HG03175 (cell line): ENCODE measurements at regions not wholly inside any gene's neighbourhood (a gene's known extent, or its start where the extent isn't known, plus 50 kb on each side); places are given as distances from the start of the nearest gene placed in this dataset.

Experiments used
- ATAC-seq: cut with Tn5 transposase; IDR thresholded peaks from one replicate; pipeline ENCODE4 v1.9.1; 2021; ENCODE audit warnings: mild to moderate bottlenecking, moderate library complexity; ENCODE audit not compliant: unreplicated experiment

- no peak for ATAC-seq
These were observed 439.2 kb downstream of the MAFB start for GRCh38 chr20:40249805-40250204.

DNA sequence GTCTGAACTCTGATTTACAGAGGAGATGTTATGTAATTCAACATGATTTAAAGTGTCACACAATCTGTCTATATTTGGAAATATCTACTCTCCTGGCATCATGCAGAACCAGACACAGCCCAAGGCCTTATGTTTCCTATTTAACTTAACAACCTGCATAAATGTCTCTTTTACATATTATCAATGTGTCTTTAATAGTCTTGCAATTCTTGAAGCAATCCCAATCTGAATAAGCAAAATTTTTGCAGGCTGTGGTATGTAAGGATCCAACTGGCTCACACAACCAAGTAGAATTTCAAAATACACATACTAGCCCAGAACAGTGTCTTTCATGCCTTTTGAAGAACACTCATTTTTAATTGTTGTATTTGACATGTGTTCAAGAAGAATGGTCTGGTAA, 443.2 kb downstream of the MAFB start:
- ATAC-seq, result no peak

GRCh38 chr20:40244286-40244685, 444.8 kb downstream of the MAFB start:
- no peak for ATAC-seq

- no peak for ATAC-seq
These were observed 447.3 kb downstream of the MAFB start for GRCh38 chr20:40241596-40242343.

DNA sequence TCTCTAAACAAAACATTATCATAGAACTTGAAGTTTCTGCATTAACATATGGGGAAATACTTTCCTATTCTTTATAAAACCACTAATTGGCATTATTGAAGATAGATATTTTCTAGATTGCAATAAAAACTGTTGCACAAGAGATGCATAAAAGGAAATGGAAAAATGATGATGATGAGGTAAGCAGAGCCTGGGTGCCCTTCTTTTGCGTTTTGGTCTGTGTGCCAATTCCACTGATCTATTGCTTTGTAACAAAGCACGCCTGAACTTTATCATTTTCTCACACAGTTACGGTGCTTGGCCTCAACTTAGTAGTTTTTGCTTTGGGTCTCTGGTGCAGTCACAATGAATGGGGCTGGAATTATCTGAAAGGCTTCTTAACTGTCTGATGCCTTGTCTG, 450.5 kb downstream of the MAFB start:
- ATAC-seq, result no peak

GRCh38 chr20:40234593-40234992, 454.4 kb downstream of the MAFB start:
- no peak for ATAC-seq

- ATAC-seq, result no peak
These were observed 455.6 kb downstream of the MAFB start for GRCh38 chr20:40233406-40233805.

DNA sequence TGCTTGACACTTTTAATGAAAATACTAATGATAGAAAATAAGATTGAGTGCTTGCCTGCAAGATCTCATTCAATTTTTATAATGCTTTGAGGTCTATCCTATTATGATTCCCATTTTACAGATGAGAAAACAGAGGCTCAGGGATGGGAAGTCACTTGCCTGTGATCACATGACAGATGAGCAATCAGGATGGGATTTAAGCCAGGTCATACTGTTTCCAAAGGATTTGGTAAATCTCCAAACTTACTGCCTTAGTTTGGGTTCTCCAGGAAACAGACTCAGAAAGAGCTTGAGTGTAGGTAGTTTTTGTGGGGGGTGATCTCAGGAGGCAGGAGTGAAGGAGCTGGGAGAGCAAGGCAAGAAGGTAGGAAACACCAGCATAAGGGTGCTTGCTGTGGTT, 456.3 kb downstream of the MAFB start:
- ATAC-seq, result no peak

DNA sequence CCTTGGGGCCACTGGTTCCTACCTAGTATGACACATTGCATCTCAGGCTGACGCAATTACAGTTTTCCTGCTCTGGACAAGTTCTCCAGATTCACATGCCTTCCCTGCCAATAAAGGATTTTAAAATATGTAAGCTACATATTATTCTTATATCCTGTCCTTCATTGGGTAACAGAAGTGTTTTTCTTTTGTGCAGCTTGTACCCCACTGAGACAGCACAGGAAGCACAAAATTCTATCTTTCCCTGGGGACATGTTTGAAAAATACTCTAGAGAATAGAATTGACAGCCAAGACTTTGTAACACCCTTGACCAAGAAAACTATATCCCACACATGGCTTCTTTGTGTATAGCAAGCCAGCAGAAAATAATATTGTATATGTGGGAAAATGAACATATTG, 456.8 kb downstream of the MAFB start:
- ATAC-seq, result no peak

- no peak for ATAC-seq
These were observed 458.6 kb downstream of the MAFB start for GRCh38 chr20:40230486-40230885.

DNA sequence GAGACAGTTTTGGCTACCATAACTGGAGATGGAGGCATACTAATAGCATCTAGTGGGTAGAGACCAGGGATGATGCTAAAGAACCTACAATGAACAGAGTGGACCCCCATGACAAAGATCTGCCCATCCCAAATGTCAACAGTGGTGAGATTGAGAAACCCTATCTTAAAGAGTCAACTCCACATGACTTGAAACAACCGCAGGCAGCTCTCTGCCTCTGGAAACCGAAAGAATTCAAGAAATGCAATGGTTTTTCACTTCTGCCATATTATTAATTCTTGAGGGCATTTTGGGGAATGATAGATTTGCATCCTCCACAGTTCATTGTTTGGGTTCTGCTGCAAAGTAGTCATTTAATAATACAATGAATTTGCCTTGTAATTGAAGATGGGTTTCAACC, 463.4 kb downstream of the MAFB start:
- no peak for ATAC-seq

GRCh38 chr20:40223810-40224209, 465.2 kb downstream of the MAFB start:
- no peak for ATAC-seq

- ATAC-seq, result no peak
These were observed 470.1 kb downstream of the MAFB start for GRCh38 chr20:40218971-40219370.

DNA sequence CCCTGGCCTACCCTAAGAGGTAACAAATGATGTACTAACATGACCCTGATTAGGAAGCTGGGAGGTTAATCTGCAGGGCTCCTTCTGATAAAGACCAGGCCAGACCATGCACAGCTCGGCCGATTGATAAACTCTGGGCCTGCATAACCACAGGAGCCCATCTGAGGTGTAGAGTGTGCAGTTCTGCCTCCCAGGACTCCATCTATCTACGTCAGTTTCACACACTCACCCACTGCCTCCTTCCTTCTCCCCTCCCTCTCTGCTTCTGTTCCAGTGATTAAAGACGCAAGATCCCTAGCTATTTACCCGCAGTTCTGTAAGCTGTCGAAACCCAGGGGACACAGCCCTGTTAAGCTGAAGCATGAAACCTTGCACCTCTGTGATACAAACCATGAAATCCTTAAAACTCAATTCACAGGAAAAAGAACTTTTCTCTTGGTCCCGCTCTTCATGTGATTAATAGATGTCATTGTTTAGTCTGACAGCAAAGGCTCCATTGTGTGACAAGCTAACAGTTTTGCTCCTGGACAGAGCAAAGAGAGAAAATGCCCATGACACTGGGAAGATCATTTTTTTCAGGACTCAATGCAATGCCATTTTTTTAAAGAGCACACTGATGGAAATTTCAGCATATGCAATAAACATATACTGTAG, 470.6 kb downstream of the MAFB start:
- no peak for ATAC-seq

DNA sequence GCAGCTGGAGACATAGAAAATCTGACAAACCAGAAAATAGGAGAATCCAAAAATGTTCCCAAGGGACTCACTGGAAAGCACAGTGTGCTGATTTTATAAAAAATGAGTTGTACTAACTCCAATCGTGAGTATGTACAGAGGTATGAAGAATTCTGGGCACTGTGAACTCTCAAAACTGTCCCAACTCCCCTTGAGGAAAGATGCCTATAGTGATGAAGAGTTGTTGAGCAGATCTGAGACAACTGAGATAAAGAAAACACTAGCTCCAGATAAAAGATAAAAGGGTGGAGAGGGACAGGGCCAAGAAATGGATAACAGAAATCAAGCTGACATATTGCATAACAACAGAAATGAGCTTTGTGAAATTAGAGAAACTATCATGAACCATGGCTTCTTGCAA, 481.4 kb downstream of the MAFB start:
- ATAC-seq, result no peak

DNA sequence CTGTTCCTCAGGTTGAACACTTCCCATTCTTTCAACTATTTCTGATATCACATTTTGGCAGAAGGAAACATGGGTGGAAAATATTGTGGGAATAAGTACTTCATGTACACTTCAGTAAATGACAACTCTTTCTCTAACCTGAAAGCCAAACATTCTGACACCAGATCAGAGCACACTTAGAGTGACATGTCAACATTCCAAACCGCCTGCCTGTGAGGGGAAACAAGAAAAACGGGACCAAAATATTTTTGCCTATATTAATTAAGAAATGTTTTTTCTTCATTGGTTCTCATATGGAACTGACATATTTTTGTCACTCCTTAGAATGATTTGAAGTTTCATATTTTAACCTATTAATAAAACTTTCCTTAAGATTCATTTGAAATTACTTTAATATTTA, 483.1 kb downstream of the MAFB start:
- no peak for ATAC-seq

DNA sequence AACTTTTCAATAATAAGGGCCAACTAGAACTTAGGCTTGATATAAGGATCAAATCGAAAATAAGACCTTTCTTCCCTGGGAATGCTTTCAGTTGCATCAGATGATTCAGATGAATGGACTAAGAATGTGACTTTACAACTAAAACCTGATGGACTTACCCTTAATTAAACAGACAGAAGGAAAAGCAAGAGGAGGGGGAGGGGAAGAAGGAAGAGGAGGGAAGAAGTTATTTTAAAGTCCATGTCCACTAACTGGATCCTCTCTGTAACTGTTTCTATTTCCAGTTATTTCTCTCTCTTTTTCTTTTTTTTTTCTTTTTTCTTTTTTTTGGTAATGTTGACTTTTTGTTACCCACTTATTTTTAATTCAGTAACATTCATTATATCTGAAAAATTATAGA, 486.0 kb downstream of the MAFB start:
- no peak for ATAC-seq

DNA sequence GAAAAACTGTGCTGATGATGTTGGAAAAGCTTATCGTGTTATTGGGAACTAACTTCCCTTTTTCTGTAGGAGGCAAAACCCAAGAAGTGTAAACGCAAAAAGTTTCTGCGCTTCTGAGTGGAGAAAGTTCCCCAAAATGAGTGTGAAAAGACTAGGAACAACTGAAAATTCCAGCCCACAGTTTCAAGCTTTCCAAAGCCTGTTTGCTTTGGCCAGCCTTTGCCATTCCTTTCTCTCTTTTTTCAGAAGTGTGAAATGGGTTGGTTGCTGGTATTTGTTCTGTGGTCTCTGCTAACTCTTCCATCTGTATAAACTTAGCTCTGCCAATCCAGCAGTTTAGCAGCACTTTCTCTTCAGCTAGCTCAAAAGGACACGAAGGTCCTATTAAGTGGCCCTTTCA, 491.3 kb downstream of the MAFB start:
- ATAC-seq, result no peak

DNA sequence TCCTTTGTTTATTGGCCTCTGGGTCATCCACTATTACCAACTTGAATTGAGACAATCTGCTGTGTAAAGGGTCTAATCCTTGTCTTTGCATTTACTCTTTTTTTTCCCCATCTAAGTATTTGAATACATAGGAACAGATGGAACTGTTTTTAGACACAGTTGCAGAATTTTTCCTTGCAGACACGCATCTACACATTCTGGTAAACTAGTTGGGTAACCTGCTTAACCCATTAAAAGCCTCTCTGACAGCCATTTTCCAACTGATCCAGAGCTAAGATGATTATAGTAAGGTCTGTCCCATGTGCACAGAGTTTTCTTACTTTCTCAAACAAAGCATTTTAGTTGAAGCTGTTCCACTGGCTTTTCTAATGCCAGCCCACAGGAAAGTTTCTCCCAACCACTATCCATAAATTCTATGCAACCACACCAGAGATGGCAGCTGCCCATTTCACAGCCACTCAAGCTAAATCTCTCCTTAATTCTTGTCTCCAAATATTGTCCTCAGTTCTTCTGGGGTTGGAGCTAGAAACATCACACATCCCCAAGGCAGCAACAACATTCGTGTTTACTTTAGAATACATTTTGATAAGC, 492.1 kb downstream of the MAFB start:
- no peak for ATAC-seq

GRCh38 chr20:40195742-40196141, 493.3 kb downstream of the MAFB start:
- no peak for ATAC-seq

DNA sequence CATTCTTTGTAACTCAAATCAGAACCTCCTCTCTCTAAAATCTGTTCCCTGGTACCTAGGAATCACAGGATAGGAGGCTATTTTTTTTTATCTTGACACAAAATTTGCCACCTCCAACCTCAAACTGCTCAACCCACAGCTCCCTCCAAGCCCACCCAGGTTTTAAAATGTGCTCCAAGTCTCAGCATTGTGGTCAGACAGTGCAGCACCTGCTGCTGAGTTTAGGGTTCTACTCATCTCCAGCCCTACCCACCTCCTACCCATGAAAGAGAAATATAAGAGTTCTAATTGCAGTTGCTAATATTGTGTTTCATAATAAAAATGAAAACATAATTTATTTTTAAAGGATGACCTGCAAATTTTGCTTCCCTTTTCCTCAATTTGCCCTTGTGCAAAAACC, 496.5 kb downstream of the MAFB start:
- ATAC-seq, result no peak

- ATAC-seq, result no peak
These were observed 497.0 kb downstream of the MAFB start for GRCh38 chr20:40192081-40192480.
